ENCODE measurements at regions not wholly inside any gene's neighbourhood (a gene's known extent, or its start where the extent isn't known, plus 50 kb on each side); places are given as distances from the start of the nearest gene placed in this dataset.
"Not testable (repeated sequence)": the region's sequence is repeated elsewhere in the genome, so short reads cannot be mapped to it uniquely, and the experiment has no call there.

DNA sequence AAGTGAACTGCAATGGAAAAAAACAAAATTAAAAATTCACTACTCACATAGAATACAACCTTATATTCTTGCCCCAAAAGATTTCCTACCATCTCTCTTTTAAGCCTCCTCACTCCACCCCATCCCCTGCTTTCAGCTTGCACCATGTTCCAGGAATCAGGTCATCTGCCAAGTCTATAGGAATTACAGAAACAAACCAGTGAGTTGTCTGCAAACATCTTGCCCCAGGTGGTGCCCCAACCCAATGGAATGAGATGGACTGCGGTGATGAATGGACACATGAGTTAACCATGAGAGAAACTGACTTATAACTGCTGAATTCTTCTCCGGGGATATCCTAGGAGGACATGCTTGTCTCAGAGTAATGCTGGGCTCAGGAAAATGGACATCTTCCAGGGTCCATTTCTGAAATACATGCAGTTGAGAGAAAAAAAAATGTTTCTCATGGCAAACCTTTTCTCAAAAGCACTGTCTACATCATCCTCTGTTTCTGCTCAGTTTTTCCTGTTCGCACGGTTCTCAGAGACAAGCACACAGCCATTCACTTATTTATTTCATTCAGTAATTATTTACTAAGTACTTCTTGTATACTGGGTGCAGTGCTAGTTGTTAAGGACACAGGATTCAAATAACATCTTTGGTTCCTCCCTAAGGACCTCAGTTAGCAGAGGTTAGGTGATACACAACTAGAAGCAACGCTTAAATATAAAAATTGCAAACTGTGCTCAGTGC is 350.0 kb downstream of the RND3 start:
- no peak for DNase-seq (ENCODE audit: low read depth, low spot score)

DNA sequence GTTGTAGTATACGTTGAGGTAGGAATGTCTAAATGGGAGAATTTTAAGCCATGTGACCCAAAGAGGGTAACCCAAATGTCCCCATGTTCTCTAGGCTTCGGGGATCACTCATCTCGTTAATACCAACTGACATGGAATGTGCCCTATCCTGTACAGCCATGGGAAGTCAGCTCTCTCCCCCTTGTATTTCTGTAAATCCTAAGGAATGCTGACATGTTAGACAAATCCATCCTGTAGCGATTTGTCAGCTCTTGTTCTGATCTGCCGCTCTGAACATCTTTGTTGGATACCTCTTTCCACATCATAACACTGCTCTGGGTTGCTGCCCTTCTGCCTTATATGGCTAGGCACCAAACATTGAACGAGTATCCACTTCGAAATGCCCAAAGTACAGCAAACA is 350.6 kb downstream of the RND3 start:
- no peak for DNase-seq (ENCODE audit: low read depth, low spot score)

DNA sequence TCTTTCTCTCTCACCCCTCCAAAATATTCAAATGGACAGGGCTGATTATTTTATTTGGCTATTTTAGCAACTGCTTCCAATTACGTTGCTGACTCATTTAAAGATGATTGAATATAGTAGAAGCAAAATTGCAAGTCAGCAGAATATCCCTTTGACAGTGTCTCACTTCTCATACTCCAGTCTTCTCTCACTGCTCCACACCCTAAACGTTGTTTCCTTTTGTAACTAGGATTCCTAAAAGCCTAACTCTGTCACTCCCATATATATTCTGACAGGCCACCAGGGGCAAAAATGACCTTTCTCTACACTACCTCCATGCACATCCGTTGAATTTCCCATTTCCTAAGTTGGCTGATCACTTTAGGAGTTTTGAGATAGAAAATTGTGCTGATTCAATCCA is 351.1 kb downstream of the RND3 start:
- no peak for DNase-seq (ENCODE audit: low read depth, low spot score)

DNA sequence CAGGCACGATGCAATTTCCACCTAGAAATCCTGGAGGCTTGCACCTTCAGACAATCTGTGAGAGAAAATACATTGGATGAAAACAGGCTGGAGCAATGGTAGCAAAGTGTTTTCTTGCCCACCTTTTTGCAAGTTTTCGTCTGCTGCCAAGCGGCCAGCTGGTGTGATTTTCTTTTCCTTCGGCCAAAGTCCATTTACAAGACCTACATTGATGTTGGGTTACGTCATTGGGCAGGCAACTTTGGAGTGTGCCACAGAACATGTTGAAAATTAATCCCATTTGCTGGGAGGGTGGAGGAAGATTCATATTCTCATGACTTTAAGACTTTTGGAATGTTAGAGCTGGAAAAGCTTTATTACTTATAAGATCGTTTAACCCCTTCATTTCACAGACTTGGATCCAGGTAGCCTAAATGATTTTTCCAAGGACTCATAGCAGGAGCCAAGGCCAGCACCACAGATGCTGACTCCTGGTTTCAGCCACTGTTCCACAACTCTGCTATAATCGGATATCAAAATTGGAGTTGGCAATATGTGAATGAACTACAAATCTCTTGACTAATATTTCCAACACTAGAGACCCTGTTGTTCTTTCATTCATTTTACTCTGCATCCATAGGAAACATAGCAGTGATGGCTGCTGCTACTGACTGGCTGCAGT is 352.1 kb downstream of the RND3 start:
- DNase-seq (ENCODE audit: low read depth, low spot score): no peak

DNA sequence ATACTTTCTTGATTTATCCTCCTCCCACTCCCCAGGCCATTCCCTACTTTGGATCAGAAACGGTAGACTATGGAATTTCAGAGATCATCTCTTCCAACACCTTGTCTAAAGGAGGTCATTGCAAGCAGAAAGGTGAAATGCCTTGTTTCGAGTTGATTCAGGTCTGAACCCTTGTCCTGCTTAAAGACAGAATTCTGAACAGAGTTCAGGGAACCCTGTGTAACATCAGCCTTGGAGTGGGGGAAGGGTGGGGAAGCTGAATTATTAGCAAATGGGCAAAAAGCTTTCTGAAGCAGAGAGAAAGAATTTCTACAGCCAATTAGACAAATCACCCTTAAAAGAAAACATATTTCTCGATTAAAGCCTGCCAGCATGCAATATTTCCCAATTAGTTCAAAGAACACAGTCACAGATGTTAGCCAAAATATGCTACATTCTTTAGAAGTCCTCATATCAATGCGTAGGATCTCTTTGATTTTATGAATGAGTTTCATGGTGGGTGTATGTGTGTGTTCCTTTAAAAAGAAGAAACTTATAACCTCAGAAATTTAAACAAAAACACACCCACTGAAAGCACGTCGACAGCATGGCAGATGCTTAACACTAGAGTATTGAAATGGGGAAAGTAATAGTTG is 353.1 kb downstream of the RND3 start:
- DNase-seq (ENCODE audit: low read depth, low spot score): no peak

DNA sequence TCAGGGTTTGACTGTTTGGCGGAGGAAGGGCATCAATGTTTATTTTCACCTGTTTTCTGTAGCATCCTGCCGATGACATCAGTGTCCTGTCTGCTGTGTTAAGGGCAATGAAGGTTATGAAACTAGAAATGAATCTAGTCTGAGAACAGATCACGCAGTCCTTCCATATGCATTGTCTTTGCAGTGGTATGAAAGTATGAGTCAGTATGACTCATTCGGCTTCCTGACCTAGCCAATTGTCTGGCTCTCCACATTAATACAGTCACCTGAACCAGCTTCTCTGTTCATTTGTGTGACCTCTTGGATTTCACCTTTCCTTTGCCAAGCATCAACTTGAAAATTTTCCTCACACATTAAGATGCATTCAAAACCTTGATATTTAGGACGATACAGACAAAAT is 353.8 kb downstream of the RND3 start:
- no peak for DNase-seq (ENCODE audit: low read depth, low spot score)

DNA sequence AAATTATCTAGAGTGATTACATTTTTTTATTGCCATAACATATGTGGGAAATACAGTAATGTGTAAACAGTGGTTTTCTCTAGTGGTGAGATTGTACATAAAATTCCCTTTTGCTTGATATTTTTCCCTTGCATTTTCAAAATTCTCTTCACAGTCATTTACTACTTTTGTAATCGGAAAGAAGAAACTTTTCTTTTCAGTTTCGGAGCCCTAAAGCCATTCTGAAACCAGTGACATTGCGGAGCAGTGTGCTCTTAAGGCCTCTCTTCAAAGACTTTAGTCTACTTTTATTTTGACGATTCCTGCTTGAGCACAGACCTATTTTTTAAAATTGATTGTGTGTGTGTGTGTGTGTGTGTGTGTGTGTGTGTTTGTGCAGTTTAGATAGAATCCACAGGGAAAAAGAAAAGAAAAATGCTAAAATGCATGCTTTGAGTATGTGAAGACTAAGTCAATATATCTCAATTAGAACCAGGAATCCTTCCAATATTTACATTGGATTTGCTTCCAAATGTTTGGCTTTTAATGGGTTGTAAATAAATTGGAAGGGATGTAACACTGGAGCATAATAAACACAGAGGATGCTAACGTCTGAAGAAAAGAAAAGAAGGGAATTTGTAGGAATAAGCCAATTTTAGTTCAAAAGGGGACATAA is 357.4 kb downstream of the RND3 start:
- no peak for DNase-seq (ENCODE audit: low read depth, low spot score)

DNA sequence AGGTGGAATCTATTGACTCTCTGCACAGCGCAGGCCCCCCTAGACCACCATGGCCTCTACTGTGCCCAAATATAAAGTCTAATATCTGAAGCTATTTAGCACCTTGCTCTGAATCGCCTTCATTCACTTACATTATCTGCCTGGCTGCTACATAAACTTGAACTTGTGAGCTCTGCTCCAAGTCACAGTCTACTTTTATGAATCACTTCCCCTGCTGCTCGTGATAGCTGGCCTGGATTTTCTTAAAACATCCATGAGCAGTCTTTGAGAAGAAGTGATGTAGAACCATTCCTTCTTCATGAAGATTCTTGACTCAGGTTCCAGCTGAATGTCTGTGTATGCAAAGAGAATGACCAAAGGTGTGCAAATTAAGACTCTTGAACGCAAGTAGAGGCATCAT is 359.5 kb downstream of the RND3 start:
- no peak for DNase-seq (ENCODE audit: low read depth, low spot score)

DNA sequence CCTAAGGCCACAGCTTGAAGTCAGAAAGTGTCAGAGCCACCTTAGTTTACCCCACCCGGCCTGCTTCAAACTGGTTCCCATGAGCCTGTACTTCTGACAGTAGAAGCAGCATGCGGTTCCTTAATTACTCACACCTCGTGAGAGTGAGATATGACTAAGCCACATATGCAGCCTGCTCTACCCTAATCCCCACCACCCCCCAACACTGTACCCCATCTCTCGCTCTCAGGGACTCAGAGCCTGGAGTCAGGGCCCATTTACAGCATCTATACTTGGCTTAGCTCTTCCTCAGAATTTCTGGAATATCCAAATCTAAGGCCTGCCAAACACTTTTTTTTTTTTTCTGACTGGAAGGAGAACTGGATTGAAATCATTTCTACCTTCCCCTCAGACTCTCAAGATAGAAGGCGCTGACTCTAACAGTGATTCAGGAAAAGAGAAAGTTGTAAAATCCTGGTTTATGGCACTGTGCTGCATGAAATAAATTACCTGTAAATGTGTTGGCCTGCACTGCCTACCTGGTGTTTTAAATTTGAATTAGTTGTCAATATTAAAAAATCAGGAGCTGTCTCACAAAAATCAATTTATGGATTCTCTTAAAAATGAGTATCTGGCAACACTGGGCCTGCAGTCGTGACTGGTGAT is 360.0 kb downstream of the RND3 start:
- DNase-seq (ENCODE audit: low read depth, low spot score): no peak

GRCh38 chr2:150126839-150127238 is 360.6 kb downstream of the RND3 start:
- no peak for DNase-seq (ENCODE audit: low read depth, low spot score)

DNA sequence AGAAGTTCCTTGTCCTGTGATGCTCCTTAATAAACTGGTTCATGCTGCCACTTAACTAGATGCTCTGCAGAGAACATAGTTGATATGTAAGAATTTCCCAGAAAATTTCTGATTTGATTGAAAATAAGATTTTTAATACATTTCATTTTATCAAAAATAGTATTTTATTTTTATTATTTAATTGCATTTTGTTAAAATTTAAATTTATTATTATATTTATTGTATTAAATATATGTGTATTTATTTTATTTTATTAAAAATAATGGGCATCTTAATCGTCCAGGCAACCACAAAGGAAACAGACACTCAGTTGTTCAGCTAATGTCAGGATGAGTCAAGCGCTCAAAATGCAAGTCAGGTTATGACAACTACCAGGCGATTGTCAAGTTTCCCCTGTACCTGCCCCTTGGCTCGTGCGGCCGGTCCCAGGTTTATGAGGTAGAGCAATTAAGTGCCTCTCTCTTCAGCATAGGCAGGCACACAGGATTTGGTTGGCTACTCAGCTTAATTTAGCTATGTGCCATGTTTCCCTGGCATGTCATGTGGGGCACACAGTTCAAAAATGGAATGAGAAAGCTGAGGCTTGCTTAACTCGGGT is 361.2 kb downstream of the RND3 start:
- DNase-seq (ENCODE audit: low read depth, low spot score): no peak

DNA sequence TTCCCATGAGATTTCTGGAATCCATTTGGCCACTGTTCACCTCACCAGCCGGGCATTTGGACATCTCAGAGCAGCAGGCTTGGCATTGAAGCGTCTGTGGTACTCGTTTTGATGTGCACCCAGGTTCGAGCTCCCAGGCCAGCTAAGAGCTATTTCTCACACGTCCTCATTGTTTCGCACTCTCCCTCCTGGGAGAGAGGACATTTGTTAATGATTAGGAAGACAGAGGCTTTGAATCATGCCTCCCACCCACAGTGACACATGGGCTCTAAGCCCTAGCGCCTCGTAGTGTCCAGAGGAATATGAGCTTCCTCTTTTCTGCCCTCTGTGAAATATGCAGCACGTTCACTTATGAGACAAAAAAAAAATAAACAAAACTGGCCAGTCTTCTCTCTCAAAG is 361.8 kb downstream of the RND3 start:
- no peak for DNase-seq (ENCODE audit: low read depth, low spot score)

- DNase-seq (ENCODE audit: low read depth, low spot score): no peak
Observed at GRCh38 chr2:150125188-150125587, 362.3 kb downstream of the RND3 start.

- DNase-seq (ENCODE audit: low read depth, low spot score): no peak
Observed at GRCh38 chr2:150124739-150125138, 362.7 kb downstream of the RND3 start.

GRCh38 chr2:150122871-150123613 is 364.4 kb downstream of the RND3 start:
- DNase-seq (ENCODE audit: low read depth, low spot score): no peak

DNA sequence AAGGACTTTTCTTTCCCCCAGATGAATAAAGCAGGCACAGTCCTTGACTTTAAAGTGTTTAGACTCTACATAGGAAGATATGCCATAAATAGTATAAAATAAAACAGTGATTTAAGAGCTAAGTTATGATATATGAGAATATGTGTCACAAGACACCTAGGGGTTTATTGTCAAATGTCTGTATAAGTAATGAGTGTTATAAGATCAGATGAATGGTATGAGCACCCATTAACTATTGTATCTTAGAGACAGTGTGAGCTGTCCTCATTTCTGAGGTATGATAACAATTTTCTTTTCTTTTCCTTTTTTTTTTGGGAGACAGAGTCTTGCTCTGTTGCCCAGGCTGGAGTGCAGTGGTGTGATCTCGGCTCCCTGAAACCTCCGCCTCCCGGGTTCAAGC is 365.3 kb downstream of the RND3 start:
- no peak for DNase-seq (ENCODE audit: low read depth, low spot score)

DNA sequence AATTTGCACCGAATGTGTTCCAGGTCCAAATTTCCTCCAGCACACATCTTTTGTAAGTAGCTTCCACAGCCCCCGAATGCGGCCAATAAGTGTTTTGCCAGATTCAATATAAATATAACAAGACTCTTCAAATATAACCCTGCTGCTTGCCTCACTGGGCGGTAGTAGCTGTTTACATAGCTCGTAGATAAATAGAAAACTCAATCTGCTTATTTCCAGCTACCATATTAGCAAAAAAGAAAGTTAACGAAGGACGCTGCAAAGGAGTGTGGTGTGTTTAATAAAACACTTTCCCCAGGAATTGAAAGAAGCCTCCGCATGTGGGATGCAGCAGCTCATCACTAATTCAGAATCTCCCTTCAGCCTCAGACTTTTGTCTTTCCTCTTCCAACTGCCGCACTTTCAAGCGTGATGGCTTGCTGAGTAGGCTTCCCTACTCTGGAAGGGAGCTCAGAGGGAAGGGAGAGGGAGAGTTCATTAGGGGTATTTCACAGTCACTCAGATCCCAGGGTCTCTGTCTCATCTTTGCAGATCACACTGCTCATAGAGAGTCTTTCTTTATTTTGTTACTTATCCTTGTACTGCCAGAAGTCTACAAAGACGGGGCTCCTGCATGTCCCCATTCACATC is 367.0 kb downstream of the RND3 start:
- DNase-seq (ENCODE audit: low read depth, low spot score): no peak

- DNase-seq (ENCODE audit: low read depth, low spot score): no peak
Observed at GRCh38 chr2:150119819-150120218, 367.6 kb downstream of the RND3 start.

DNA sequence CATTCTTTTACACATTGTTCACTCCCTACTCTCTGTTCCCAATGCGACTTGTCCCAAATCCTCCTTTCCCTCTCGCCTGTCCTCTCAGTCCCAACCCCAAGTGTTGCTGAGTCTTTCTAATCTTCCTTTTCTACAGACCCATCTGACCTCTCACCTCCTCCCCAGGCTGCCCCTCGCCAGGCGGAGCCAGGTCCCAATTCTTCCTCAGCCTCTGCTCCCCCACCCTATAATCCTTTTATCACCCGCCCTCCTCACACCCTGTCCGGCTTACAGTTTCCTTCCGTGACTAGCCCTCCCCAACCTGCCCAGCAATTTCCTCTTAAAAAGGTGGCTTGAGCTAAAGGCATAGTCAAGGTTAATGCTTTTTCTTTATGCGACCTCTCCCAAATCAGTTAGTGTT is 373.4 kb downstream of the RND3 start:
- not testable (repeated sequence) for DNase-seq (ENCODE audit: low read depth, low spot score)

DNA sequence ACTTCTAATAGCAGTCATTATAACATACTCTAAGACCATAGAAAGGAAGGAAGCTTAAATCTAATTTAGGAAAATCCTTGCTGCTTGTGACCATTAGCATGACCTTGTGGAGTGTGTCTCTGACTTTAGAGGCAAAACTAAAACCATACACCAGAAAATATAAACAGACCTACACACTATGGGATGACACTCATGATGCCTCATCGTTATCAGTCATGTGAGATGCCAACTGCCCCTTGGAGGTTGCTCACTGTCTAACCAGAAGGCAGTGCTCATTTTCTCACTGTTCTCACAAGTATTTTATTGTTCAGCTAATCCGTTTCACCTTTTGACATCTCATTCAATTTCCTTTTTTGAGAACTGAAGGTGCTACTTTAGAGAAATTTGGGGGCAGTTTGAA is 376.9 kb downstream of the RND3 start:
- no peak for DNase-seq (ENCODE audit: low read depth, low spot score)

Measured in iPS DF 19.7 (cell line).